Head of caudate nucleus (tissue), 42 donors: ENCODE measurements at regions not wholly inside any gene's neighbourhood (a gene's known extent, or its start where the extent isn't known, plus 50 kb on each side); places are given as distances from the start of the nearest gene placed in this dataset.
A peak's percentile ranks its signal among the peaks of the same experiment; 100 is the strongest.

ENCODE experiments used
- DNase-seq, 42 donors: peaks; one replicate each; pipeline versions ENCODE4 v3.0.0 to v3.0.0-alpha.2; 2020 to 2021; ENCODE audit warnings: mixed read lengths in 7 of 42
- intact Hi-C: fragments of 100-400 bp; cut with DNase I; formaldehyde crosslinking; loops from one replicate; pipeline ENCODE4 v1.15.0; 2022

DNA sequence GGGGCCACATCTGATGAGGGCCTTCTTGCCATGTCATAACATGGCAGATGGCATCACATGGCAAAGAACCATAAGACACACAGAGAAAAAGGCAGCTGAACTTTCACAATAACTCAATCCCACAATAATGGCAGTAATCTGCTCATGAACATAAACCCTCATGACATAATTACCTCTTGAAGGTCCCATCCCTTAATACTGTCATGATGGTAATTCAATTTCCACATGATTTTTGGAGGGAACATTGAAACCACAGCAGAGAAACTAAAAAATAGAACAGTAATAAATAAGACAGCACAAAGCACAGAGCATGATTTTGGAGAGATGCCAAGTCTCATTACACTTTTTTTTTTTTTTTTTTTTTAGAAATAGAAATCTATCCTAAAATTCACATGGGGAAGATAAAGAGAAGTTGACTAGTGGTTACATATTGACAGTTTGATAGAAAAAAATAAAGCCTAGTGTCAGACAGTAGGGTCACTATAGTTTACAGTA is 61.8 kb upstream of the ATF7IP start:
- DNase-seq, result no peak
- intact Hi-C loops, result no loop called here

GRCh38 chr12:14307004-14307403 is 58.5 kb upstream of the ATF7IP start:
- intact Hi-C loops, result no loop called here
- no peak for DNase-seq

DNA sequence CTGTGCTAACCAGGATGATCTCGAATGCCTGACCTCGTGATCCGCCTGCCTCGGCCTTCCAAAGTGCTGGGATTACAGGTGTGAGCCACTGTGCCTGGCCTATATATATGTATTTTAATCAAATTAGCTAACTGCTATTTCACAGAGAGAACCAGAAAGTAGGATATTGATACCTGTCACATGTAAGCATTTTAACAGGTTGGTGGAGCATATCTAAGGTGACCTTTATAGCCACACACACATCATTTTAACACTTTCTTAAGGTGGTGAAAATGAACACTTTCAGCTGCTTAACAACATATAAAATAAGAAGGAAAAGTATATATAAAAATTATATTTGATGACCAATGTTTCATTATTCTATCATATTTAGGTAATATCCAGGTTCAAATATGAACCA is 57.0 kb upstream of the ATF7IP start:
- no peak for DNase-seq
- intact Hi-C loops, result no loop called here

DNA sequence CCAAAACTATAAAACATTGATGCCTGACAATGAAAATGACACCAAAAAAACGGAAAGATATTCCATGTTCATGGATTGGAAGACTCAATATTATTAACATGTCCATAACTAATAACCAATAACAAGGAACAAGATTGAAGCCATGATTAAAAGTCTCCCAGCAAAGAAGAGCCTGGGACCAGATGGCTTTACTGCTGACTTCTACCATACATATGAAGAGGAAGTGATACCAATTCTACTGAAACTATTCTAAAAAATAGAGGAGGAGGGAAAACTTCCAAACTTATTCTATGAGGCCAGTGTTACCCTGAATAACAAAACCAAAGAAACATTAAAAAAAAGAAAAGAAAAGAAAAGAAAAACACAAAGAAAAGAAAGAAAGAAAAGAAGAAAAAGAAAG is 54.6 kb upstream of the ATF7IP start:
- intact Hi-C loops, result no loop called here
- no peak for DNase-seq

DNA sequence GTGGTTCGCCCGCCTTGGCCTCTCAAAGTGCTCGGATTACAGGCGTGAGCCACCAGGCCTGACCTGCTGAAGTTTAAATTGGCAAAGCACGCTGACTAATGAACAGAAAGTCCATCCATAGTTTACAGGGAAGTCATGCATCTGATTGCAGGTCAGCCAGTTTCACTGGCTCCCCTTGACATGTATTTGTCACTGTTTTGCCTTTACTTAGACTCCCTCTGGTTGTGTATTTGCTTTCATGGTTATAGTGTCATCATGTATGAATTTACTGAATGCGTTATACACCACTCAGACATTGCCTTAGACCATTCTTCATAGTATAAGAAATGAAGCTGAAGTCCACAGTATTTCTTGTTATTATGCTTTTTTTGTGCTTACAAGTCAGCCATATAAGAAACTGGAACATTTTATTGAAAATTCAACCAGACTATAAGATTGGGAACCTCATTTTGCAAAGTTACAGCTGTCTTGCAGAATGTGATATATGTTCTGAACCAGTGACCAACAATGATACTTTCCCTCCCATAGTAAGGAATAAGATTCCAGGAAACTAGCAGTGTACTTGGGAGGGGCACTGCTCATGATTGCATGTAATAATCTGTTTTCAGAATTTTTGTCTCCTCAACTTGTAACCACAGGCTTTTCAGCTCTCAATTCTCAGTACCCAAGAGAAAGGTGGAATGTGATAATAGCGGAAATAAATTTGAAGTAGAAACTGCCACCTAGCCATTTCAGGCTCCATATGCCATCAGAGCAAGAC is 51.9 kb upstream of the ATF7IP start:
- intact Hi-C loops, result no loop called here
- no peak for DNase-seq

DNA sequence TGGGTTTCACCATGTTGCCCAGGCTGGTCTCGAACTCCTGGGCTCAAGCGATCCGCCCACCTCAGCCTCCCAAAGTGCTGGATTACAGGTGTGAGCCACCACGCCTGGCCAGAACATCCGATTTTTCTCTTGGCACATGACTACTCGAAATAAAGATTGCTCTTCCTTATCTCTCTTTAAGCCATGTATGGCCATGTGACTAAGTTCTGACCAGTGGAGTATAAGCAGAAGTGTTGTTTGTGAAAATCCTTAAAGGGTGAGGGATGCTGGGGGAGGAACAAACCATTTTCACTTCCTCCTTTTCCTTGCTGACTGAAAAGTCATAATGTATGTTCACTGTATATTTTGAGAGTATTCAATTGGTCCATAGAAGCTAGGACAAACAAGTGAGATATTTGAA is 50.7 kb upstream of the ATF7IP start:
- DNase-seq, result peak in 1 of 42 donors; percentile 6
- intact Hi-C loops, result no loop called here

DNA sequence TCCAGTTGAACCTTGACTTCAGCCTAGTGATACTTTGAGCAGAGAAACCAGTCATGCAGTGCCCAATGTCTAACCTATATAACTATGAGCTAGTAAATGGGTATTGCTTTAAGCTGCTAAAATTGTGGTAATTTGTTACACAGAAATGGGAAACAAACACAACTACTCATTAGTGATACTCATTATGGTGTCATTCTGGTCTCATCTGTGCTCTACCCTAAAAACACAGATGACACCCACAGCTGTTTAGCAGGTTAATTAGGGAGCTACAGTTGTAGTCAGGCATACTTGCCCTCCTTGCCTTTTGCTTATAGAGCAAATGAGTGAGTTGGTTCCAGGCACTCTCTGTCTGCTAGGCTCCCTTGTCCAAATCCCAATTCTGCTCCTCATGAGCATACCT is 50.0 kb upstream of the ATF7IP start:
- no peak for DNase-seq
- intact Hi-C loops, result no loop called here
